ENCODE measurements at regions not wholly inside any gene's neighbourhood (a gene's known extent, or its start where the extent isn't known, plus 50 kb on each side); places are given as distances from the start of the nearest gene placed in this dataset.

DNA sequence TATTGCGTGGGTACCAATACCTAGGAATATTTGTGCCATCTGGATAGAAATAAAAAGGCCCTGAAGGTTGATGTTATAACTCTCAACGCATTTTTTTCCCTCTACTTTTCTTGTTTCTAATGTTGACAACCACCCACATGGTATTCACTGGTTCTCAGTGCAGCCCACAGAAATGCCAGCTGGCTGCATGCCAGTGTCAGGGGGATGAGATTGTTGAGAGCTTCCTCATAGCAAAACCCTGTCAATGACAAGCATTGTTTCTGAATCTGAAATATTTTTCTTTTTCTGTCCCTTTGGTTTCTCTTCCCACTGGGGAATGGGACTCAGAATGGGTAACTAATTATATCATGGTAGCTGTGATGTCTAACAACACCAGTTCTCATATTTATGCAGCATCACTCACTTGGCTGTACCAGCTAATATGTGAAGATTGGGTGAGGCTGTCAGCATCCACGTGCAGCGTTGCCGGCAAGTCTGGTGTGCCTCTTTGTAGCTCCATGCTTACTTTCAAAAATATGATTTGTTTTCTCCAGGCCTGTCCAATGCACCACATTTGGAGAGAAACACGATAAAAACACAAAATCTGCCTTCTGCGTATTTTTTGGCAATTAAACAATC is 284.6 kb downstream of the PTBP2 start:
- no peak overlapping the region for H3K27ac ChIP-seq
- no peaks in the 10 kb centered on the region for H3K27me3 ChIP-seq (ENCODE audit: insufficient read depth in 3 of 3, low read length in 2 of 3)
- no peak for DNase-seq
- no peak for ATAC-seq
- TF ChIP-seq, protein P1, sequence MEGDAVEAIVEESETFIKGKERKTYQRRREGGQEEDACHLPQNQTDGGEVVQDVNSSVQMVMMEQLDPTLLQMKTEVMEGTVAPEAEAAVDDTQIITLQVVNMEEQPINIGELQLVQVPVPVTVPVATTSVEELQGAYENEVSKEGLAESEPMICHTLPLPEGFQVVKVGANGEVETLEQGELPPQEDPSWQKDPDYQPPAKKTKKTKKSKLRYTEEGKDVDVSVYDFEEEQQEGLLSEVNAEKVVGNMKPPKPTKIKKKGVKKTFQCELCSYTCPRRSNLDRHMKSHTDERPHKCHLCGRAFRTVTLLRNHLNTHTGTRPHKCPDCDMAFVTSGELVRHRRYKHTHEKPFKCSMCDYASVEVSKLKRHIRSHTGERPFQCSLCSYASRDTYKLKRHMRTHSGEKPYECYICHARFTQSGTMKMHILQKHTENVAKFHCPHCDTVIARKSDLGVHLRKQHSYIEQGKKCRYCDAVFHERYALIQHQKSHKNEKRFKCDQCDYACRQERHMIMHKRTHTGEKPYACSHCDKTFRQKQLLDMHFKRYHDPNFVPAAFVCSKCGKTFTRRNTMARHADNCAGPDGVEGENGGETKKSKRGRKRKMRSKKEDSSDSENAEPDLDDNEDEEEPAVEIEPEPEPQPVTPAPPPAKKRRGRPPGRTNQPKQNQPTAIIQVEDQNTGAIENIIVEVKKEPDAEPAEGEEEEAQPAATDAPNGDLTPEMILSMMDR (IDR thresholded peaks at IDR 0.05): no peak
- H3K9me3 ChIP-seq: no peaks in the 10 kb centered on the region
- H3K4me3 ChIP-seq: no peak overlapping the region
- 44 to 54% (median 44%) methylated on average over 7 of the region's 7 CpGs for WGBS, 3 donors
- no peaks in the 10 kb centered on the region for H3K36me3 ChIP-seq (ENCODE audit: insufficient read depth in 1 of 2, low read depth in 1 of 2)
- no peaks in the 10 kb centered on the region for H3K4me1 ChIP-seq
- intact Hi-C loops (cut with DNase I): no loop called here

DNA sequence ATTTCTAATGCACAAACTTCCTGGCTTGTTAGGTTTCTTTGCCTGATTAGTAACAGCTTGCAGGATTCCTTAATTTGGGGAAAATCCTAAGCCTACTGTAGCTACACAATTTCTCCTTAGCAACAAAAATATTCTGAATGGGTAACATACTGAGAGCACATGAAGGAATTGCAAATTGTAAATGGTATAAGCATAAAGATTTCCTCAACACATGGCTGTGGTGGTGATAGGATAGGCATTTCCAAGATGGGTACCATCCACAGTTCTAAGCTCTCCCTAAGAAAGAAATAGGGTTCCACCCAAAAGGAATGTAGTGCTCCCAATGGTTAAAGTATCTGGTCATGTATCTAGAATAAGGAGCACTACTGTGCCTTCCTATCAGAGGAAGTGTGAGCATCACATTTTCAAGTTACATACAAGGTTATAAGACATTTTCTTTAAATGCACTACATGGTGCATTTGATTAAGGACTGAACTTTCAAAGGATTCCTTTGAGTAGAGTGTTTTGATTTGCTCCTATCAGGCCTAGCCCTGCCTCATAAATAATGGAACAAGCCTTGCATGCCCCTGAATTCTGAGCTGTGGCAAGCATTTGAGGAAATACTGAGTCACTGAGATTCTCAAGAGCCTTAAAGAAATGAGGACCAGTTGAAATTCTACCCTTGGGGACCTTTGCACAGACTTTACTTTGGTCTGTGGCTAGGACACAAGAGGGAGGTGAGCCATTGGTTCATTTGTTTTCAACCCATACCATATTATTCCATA is 286.4 kb downstream of the PTBP2 start:
- Histone ChIP-seq H3K4me3 (no peak overlapping the region), H3K27ac (no peak overlapping the region), H3K9me3 (no peaks in the 10 kb centered on the region), H3K36me3 (ENCODE audit: insufficient read depth in 1 of 2, low read depth in 1 of 2) (no peaks in the 10 kb centered on the region), H3K27me3 (ENCODE audit: insufficient read depth in 3 of 3, low read length in 2 of 3) (no peaks in the 10 kb centered on the region), H3K4me1 (no peaks in the 10 kb centered on the region)
- ATAC-seq (no peak), DNase-seq (no peak)
- TF ChIP-seq, protein P1 (IDR thresholded peaks at IDR 0.05): no peak
- intact Hi-C loops (cut with DNase I): no loop called here

GRCh38 chr1:97010566-97011264 is 289.1 kb downstream of the PTBP2 start:
- no peaks in the 10 kb centered on the region for H3K4me1 ChIP-seq
- H3K4me3 ChIP-seq: no peak overlapping the region
- TF ChIP-seq, protein P1 (IDR thresholded peaks at IDR 0.05): no peak
- 90 to 91% (median 91%) methylated on average over 5 of the region's 5 CpGs for whole genome bisulfite sequencing, 3 donors
- ATAC-seq (no peak), DNase-seq (no peak)
- no peak overlapping the region for H3K27ac ChIP-seq
- H3K9me3 ChIP-seq: no peaks in the 10 kb centered on the region
- no peaks in the 10 kb centered on the region for H3K36me3 ChIP-seq (ENCODE audit: insufficient read depth in 1 of 2, low read depth in 1 of 2)
- intact Hi-C loops (cut with DNase I): no loop called here
- no peaks in the 10 kb centered on the region for H3K27me3 ChIP-seq (ENCODE audit: insufficient read depth in 3 of 3, low read length in 2 of 3)

- 78 to 79% (median 79%) methylated on average over 2 of the region's 2 CpGs for WGBS, 3 donors
- no peaks in the 10 kb centered on the region for H3K4me1 ChIP-seq
- TF ChIP-seq, protein P1 (IDR thresholded peaks at IDR 0.05): no peak
- H3K27me3 ChIP-seq (ENCODE audit: insufficient read depth in 3 of 3, low read length in 2 of 3): no peaks in the 10 kb centered on the region
- intact Hi-C loops (cut with DNase I): no loop called here
- ATAC-seq (no peak), DNase-seq (no peak)
- H3K36me3 ChIP-seq (ENCODE audit: insufficient read depth in 1 of 2, low read depth in 1 of 2): no peaks in the 10 kb centered on the region
- H3K9me3 ChIP-seq: no peaks in the 10 kb centered on the region
- no peak overlapping the region for H3K27ac ChIP-seq
- H3K4me3 ChIP-seq: no peak overlapping the region
Measured at GRCh38 chr1:97013136-97013535, 291.6 kb downstream of the PTBP2 start.
